RKO (cell line): ENCODE measurements at regions not wholly inside any gene's neighbourhood (a gene's known extent, or its start where the extent isn't known, plus 50 kb on each side); places are given as distances from the start of the nearest gene placed in this dataset.
A peak's percentile ranks its signal among the peaks of the same experiment; 100 is the strongest.

Experiments
- DNase-seq: peaks from one replicate; pipeline ENCODE4 v3.0.0-alpha.2; 2016; ENCODE audit warnings: low spot score

DNA sequence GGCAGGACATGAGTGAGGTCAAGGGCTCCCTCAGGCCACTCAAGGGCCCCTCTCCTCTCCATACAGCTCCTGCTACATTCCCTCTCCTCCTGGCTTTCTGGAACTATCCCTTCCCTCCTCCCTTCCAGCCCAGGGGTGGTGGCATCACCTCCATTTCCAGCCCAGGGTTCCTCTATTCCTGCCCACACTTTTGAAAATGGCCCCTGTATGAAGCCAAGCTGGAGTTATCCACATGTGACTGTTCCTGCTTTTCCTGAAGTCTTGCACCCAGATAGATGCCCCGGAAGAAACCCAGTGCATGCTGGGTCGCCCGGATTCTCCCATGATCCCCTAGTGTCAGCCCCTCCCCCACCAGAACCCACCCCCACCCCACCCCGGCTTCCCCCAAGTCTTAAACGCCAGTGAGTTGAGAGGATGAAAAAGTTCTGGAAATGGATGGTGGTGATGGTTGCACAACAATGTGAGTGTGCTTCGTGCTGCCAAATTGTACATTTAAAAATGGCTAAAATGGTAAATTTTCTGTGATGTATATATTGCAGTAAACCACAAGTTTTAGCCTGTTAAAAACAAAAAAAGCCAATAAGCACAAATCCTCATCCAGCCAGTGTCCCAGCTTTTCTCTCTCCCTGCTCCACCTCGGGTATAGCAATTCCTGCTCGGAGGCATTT lies 136.9 kb downstream of the SCARB1 start:
- no peak for DNase-seq

DNA sequence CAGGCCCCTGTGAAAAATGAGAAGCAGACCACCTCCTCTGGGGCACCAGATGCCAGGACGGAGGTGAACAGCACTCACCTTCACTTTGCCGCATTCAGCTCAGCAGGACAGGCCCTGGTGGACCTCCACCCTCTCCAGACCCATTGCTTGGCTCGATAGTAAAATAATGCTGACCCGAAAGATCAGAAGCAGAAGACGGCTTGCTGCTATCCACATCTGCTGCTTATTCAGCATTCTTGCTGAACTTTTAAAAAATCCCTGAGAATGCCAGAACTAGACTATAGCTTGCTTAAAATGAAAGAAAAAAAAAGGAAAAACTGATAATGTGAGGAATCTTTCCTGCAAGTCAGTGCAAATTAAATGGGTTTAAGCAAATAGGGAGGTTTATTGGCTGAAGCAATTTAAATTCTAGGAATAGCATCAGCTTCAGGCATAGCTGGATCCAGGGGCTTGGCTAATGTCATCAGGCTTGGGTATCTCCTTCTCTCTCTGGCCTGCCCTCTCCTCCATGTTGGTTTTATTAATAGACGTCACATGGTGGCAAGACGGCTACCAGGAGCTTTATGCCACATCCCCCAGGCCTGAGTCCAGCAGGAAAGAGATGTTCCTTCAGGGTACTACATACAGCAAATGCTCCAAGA lies 137.9 kb downstream of the SCARB1 start:
- DNase-seq: no peak

DNA sequence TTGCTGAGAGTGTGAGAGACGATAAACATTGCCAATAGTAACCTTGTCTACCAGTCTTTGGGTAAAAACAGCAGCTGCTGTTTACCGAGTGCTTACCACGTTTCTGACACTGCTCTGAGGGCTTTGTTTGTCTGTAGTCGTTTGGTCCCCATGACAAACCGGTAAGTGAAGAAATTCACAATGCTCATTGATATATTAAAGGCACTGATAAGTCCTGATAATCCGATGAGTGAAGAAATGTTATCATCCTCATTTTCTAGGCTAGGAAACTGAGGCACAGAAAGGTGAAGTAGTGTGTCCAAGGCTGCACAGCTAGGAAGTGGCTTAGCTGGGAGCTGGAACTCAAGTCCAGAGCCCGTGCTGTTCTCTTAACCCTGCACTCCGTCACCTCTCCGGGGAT lies 138.6 kb downstream of the SCARB1 start:
- DNase-seq: no peak

DNA sequence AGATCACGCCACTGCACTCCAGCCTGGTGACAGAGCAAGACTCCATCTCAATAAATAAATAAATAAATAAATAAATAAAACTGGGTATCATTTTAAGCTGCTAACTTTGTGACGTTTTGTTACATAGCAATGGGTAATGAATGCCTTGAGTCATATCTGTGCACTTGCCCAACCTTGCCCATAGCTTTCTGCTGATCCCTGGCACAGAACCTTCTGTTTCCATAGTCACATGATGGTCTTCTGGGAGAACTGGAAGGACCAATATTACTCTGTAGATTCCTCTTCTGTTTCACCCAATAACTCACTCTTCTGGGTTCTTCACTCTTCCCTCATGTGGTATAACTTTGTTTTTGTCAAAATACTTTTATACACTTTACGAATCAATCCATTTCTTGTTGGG lies 140.8 kb downstream of the SCARB1 start:
- DNase-seq: no peak

DNA sequence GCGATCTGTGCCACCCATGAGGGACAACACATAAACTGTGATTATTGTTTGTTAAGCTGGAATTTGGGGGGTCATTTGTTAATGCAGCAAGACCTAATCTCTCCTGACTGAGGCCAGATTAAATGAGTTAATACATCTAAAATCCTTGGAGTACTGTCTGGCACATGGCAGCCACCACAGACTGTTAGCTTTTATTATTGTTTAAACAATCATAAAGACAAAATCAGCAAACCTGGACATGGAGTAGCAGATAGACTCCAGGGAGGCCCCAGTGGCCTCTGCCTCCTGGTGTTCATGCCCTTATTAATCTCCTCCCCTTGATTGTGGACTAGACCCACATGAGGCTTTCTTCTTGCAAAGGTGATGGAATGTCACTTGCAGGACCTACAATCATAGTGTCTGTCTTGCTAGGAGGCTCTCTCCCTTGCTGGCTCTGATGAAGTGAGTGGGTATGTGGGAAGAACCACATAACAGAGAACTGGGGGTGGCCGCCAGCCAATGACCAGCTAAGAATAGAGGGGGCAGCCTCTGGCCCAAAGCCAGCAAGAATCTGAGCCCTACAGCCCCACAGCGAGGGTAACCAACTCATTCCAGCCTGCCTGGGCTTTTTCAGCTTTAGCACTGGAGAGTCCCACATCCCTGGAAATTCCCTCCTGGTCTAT lies 142.0 kb downstream of the SCARB1 start:
- DNase-seq: no peak

DNA sequence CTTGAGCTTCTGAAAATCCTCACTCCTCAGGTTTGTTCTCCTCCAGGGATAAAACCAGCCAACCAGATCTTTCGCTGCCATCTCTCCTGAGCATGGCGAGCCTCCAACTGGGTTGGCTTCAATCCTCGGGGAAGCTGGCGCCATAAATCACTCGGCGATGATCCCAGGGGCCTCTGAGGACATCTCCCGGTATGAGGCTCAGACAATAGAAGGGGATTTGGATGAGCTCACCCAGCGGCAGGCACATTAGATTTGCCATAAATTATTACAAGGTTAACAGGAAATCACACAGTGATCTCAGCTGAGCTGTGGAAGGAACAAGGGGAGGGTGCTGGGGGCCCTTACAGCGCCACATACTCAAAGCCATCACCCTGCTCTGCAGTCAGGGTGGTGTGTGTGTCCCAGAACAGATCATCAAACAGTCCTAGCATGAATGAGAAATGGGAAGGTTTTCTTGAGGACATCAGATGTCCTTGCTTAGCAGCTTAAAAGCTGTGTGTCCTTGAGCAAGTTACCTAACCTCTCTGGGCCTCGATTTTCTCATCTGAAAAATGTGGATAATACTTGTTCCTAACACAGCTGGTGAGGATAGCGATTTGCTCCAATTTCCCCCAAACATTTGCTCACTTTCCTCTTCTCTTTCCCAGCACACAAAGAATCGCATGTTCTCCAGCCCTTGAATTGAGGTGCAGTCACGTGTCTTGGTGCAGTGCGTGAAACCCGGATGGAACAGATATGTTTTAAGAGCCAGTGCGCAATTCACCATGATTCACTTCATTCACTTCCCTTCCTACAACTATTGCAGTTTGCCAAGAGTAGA lies 142.8 kb downstream of the SCARB1 start:
- DNase-seq: no peak

DNA sequence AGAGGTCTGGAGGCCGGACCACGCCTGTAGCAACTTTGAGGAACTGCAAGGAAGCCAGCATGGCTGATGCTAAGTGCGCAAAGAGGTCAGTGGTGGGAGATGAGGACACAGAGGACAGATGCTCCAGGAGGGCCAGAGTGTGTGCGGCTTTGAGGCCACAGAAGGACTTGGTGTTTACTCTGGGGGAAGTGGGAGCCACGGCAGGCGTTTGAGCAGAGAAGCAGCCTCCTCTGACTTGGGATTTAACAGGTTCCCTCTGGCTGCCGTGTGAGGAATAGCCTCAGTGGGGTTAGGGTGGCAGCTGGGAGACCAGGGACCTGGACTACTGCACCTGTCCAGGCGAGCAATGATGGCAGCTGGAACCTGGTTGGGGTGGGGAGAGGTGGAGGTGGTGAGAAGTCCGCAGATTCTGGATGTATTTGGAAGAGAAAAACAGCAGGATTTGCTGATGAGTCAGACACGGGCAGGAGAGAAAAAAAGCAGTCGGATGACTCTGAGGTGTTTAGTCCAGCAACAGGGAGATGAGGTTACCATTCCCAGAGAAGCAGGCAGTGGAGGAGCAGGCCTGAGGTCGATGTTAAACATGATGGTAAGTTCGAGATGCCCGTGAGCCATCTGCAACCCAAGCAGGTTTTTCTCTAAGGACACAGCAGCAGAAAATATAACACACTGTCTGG lies 143.5 kb downstream of the SCARB1 start:
- DNase-seq: peak; percentile 43

DNA sequence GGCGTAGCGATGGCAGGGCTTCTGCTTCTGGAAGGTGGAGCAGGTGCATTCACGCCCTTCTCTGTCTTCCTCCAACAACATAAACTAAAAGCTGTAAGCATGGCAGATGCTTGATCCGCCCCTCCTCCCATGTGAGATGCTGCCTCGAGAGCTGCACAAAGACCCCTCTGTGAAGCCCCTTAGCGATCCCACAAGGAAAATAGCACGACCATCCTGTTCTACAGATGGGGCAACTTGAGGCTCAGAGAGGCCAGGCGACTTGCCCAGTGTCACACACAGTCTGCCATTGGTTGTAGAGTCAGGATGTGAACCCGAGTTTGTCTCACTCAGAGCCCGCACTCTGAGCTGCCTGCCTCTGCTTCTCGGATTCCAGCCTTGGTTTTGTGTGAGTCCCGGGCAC lies 144.4 kb downstream of the SCARB1 start:
- DNase-seq: no peak

DNA sequence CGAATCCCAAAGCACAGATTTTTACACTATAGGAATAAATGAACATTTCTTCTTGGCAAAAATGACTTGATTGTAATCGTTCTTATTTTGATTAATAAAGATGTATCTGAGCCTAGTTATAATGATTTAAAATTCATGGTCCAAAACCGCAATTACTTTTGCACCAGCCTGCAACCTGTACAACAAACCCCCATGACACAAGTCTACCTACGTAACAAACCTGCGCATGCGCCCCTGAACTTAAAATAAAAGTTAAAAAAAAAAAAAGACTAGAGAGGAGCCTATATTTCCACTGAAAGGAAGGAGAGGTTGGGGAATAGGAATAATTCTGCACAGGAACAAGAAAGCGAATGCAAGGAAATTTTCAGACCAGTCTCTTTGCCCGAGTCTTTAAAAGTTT lies 145.2 kb downstream of the SCARB1 start:
- DNase-seq: no peak

DNA sequence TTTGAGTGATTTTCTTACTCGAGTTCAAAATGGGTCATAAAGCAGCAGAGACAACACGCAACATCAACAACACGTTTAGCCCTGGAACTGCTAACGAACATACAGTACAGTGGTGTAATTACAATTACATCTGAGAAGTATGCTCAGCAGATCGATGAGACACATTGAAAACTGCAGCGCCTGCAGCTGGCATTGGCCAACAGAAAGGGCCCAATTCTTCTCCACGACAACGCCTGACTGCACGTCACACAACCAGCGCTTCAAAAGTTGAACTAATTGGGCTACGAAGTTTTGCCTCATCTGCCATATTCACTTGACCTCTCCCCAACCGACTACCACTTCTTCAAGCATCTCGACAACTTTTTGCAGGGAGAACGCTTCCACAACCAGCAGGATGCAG lies 145.6 kb downstream of the SCARB1 start:
- DNase-seq: no peak

DNA sequence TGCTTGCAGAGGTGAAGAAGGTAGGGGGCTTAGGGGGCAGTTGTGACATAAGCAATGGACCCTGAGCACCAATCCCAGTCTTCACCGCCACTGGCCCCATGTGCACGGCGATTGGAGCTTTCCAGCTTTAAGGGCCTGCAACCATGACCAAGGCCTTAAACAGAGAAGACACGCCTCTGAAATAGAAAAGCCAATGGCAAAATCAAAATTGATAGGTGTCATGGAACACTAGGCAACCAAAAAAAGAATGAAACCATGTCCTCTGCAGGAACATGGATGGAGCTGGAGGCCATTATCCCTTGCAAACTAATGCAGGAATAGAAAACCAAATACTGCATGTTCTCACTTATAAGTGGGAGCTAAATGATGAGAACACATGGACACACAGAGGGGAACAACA lies 146.3 kb downstream of the SCARB1 start:
- DNase-seq: no peak

DNA sequence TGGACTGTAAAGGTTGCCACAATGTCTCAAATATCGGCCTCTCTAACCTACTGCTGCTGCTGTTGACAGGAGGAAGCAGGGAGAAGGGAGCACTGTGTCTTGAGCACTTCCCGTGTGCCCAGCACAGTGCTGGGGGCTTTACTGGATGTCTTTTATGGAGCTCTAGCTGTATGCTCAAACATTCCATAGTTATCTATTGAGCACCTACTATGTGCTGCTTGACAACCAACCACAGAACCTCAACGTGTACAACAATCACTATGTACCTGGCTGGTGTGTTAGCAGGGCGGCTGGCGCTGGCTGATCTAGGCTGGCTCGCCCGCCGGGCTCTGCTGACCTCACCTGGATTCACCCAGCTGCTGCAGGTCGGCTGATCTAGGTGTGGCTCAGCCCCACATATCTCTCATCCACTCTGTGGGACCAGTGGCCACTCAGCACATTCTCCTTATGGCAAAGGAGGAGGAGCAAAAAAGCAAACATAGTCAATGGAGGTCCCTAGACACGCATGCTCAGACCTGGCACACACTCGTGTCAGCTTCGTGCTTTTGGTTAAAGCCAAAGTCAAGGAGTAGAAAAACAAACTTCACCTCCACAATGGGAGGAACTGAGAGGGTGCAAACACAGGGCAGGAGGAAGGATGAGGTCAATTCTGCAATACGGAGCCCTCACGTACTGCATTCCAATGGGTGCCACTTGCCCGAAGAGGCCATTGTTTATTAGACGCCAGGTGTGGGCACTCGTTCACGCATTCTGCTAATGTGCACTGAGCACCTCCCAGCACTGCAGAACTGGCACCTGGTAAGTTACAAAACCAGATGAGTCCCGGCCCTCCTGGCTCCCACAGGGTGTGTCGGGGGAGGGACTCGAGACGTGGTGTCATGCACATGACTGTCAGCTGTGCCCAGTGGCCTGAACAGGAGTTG lies 147.2 kb downstream of the SCARB1 start:
- DNase-seq: no peak

DNA sequence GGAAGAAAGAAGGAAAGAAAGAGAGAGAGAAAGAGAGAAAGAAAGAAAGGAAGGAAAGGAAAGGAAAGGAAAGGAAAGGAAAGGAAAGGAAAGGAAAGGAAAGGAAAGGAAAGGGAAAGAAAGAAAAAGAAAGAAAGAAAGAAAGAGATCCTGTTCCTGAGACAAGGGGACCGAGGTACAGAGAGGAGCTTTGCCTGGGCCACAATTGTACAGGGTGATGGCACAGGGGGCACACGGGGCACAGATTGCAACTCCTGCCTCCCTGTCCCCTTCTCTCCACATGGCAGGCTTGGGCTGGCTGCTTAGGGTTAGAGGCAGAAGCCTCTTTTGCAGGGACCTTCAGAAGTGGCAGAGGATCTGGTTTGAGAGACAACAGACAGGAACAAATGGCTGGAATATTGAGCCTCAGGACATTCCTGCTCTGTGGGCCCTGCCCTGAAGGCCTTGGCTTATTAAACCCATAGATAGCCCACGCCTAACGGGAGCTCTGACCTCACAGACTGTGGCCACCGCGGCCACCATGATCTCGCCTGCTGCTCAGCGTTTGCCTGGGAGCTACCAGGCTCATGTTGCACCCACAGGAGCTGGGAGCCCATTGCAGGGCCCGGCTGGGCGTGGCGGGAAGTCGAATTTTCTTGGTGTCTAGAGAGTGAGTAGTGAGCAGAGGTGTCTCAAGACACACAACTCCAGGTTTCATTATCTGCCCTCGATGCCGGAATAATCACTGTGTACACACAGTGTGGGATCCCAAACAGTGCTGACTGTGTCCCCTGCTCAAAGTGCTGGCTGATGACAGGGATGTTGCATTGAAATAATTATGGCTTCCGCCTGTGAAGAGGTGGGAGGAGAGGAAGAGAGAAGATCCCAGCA lies 147.9 kb upstream of the NCOR2 start:
- no peak for DNase-seq

DNA sequence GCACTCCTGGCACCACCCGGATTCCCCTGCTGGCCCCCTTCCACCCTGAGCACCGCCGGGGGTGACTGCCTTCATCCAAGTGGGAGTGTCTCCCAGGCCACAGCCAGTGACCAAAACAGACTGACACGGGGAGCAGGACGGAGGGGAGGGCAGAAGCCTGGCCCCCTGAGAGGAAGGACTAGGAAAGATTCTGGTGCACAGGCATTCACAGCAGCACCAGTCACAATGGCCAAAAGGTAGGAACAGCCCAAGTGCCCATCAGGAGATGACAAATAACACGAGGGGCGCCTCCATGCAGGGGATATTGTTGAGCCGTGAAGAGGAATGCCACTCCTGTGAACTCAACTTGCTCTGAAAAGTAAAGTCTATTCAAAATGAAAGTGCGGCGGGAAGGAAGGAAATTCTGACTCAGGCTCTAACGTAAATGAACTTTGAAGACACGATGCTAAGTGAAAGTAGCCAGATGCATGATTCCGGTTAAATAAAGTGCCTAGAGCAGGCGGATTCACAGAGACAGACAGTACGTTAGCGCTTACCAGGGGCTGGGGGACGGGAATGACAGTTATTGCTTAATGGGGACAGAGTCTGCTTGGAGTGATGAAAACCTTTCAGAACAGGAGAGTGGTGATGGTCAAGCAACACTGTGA lies 146.1 kb upstream of the NCOR2 start:
- DNase-seq: no peak

DNA sequence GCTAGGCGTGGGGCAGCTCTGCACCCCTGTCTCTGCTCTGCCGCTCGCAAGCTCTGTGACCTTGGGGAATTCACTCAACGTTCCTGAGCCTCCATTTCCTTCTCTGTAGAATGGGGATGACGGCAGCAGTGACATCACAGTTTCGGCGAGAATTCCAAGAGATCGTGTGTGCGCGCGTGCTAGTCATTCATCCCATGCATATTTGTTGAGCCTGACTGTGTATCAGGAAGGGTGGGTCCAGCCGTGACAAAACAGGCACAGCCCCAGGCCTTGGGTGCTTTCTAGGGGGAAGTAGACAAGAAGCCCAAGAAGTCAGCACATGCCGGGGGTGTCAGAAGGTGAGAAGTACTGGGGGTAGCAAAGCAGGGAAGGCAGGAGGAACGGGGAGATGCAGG lies 145.6 kb upstream of the NCOR2 start:
- DNase-seq: no peak

DNA sequence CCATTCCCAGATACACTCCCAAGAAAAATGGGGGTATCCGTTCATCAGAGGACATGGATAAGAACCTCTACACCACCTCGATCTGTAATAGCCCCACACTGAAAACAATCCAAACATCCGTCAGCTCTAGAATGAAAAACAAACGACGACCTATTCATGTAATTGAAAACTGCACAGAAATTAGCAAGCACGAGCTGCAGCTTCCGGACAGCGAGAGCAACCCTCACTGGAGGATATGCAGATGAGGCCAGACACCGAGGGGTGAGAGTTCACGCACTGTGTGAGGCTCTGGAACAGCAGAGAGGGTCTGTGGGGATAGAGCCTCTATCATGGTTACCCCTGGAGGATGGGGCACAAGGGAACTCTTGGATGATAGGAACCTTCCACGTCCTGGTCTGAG lies 143.9 kb upstream of the NCOR2 start:
- DNase-seq: no peak

DNA sequence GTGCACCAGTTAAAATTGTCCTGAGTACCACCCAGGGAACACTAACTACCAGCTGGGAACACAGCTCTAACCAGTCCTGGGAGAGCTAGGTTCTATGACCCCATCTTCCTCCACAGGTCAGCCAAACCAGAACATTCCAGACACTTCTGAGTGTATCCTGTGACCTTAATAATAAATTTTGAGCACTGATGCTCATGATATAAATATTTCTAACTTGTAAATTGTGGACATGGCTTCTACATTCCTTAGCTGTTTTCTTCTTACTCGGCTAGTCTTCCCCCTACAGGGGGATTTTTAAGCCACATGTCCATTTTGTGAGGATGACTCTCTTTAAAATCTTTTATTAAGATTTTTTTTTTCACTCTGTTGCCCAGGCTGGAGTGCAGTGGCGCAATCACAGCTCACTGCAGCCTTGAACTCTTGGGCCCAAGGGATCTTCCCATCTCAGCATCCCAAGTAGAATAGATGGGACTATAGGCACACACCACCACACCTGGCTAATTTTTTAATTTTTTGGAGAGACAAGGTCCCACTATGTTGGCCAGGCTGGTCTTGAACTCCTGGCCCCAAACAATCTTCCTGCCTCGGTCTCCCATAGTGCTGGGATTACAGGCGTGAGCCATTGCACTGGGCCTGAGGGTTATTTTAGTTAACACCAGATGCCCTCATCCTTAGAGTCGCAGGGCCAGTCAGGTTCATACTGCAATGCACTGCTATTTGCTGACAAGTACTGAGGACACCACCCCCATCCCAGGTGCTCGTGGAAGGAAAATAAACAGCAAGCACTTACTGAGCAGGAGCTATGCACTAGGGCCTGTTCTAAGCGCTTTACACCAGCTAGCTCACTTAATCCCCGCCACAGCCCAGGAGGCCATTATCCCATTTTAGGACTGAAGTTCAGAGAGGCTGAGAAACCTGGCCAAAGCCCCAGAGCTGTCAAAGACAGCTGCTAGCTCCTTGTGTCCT lies 142.6 kb upstream of the NCOR2 start:
- no peak for DNase-seq

DNA sequence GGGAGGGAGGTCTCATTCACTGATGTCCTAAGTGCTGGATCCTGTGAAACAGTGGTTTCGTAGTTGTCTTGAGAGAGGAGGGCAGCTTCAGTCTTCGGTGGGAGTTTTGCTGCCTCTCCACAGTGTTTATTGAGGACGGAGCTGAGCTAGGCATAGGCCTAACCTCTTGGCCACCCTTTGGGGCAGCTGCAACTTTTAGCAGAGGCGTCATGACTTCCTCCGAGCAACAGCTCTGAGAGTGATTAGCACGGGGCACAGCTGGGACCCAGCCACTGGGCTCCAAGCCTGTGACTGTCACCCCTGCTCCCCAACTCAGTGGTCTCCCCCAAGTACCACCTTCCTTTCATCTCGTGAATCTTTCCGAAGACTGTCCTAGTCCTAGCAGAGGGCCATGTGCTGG lies 139.9 kb upstream of the NCOR2 start:
- DNase-seq: no peak
